Stimulated activated CD8-positive, alpha-beta memory T cell treated with anti-CD3 and anti-CD28 coated beads, Interleukin-2, amount 100 ng/mL, for 48 hours (primary cell): ENCODE measurements at regions not wholly inside any gene's neighbourhood (a gene's known extent, or its start where the extent isn't known, plus 50 kb on each side); places are given as distances from the start of the nearest gene placed in this dataset.

Experiments
- DNase-seq, 2 donors: peaks; one replicate each; pipeline ENCODE4 v3.0.0-alpha.2; 2020; ENCODE audit warnings: low read depth in 2 of 2

- DNase-seq = no peak
Observed at GRCh38 chr14:97850886-97851285, 1053.7 kb downstream of the VRK1 start.

DNA sequence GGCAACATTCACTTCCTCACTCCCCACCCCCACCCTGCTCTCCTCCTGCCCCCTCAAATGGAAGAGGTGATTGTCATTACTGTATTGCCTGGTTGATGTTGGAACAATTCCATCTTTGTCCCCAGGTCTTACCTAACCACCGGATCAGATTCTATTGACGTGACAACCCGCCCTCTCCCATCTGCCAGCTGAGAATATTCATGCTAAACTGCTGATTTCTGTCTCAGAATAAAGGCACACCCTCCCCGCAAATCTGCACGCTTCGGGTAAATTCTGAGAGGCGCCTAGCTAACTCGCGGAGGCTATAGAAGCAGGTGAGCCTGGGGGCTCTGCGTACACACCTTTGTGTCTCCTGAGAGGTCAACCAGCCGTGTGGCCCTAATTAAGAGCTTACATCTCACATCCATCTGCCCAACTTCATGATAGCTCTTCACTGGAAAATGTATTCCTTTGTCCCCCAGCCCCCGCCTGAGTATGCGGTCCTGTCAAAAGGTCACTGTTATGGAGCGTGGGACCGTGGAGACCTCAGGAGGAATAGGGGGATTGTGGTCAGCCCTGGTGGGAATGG, 1054.3 kb downstream of the VRK1 start:
- DNase-seq = no peak

- DNase-seq = no peak
Observed at GRCh38 chr14:97854918-97855317, 1057.7 kb downstream of the VRK1 start.

DNA sequence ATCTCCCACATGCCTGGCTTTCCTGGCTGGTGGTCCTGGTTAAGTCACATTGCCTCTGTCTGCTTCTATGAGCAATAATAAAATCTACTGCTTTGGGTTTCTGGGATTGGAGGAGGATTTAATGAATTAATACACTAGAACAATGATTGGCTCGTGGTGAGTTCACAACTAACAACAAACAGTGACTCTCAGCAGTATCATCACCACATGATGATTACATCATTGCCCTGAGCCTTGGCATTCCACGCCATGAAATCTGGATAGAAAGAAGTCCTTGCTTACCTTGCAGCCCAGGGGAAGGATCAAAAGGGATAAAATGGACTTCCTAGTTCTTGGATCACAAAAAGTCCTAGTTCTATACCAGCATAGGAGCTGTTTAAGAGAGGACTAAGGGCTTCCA, 1069.0 kb downstream of the VRK1 start:
- no peak for DNase-seq

- DNase-seq = no peak
Observed at GRCh38 chr14:97866664-97867063, 1069.5 kb downstream of the VRK1 start.

GRCh38 chr14:97873291-97873690, 1076.1 kb downstream of the VRK1 start:
- no peak for DNase-seq

DNA sequence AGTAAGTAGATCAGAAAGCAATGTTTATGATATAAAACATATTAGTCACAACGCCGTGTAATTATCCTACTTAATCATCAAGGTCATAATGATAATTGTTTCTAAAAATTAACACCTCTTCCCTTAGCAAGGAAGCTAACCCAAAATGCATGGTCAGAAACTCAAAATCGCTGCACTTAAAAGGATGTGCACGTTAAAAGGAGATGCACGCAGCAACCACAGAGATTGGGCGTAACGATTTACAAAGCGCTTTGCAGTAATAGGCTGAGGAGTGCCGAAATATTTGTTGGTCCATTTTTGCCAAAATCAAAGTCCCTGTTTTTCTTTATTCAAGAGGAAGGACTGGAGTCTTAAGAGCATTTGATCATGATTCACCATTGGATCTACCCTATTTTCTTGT, 1077.2 kb downstream of the VRK1 start:
- no peak for DNase-seq

DNA sequence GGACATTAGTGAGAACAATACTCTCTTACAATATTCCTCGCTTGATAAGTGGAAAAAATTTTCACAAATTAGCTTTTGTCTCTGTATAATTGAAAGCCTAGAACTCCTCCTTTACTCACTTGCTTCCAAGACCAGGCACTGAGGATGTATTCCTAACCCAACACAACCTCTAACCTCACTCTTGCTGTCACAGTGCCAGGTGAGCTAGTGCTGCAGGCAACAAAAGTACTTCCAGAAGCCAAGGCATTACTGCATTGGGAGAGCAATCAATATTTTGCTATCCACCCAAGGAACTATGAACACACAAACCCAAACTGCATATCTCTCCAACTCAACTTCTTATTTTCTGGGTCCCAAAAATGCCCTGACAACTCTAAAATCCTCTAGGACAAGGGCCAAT, 1081.0 kb downstream of the VRK1 start:
- DNase-seq = no peak

- DNase-seq = no peak
Observed at GRCh38 chr14:97878727-97879126, 1081.5 kb downstream of the VRK1 start.

GRCh38 chr14:97887690-97888089, 1090.5 kb downstream of the VRK1 start:
- no peak for DNase-seq

GRCh38 chr14:97888331-97888730, 1091.1 kb downstream of the VRK1 start:
- DNase-seq = no peak

- no peak for DNase-seq
Observed at GRCh38 chr14:97891515-97891914, 1094.3 kb downstream of the VRK1 start.

DNA sequence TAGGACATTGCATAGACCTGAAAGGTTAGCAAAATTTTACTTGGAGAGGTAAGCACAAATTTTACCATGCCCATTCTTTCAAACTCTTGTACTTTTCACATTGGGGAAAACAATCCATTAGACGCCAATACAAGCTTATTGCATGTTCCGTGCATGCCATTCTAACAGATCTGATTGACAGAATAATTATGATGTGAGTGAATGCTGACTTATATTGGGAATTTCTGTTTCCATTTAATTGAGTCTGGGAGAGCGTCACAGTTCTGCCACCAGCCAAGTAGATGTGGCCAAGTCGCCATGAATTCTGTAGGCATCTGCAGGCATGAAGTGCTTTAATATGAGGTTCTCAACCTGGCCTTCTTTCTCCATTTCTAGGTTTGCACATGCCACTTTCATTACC, 1097.4 kb downstream of the VRK1 start:
- no peak for DNase-seq

DNA sequence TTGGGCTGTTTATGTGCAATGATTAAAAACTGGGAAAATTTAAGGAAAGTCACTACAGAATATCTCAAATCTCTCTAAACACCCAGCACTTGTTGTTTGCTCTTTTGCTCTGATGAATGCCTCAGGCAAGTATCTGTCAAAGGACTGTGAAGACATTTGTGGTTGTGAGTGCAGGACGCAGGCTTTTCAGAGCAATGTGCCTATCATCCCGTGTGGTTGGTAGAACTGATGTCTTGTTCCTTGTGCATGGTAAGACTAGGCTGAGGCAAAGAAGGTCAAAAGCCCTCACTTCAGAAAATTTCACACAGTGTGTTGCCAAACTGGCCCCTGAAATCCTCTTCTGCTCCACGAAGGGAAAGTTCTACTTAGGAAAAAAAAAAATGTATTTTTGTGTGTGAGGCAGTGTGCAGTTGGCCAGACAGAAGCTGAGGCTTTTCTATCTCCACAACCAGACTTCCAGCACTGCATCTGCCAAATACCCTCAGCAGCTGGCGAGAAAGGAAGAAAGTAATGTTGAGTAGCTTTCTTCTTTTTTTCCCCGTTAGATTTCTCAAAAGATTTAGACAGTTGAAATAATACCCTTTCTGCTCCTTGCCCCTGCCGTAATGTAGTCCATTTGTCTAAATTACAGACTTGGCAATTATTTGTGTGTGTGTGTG, 1103.1 kb downstream of the VRK1 start:
- DNase-seq = no peak

GRCh38 chr14:97902630-97903029, 1105.4 kb downstream of the VRK1 start:
- DNase-seq = no peak

- DNase-seq = no peak
Observed at GRCh38 chr14:97903821-97904220, 1106.6 kb downstream of the VRK1 start.

DNA sequence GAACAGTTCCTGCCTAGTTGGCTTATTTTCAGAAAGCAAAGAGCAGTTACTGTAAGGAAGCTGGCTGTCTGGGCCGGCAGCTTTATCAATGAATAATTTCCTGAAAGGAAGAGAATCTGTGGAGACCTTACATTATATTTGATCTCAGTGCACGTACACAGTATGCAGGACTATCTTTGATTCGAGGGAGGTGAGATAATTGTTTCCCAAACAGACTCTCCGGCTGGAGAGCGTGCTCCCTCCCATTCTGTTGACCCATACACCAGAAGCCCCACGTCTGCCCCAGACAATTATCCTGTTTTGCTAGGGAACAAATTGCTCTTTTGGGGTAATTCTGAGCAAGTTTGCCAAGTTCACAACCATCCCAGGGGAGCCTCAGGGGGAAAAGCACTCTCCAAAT, 1115.0 kb downstream of the VRK1 start:
- DNase-seq = no peak

GRCh38 chr14:97916100-97916499, 1118.9 kb downstream of the VRK1 start:
- DNase-seq = no peak

DNA sequence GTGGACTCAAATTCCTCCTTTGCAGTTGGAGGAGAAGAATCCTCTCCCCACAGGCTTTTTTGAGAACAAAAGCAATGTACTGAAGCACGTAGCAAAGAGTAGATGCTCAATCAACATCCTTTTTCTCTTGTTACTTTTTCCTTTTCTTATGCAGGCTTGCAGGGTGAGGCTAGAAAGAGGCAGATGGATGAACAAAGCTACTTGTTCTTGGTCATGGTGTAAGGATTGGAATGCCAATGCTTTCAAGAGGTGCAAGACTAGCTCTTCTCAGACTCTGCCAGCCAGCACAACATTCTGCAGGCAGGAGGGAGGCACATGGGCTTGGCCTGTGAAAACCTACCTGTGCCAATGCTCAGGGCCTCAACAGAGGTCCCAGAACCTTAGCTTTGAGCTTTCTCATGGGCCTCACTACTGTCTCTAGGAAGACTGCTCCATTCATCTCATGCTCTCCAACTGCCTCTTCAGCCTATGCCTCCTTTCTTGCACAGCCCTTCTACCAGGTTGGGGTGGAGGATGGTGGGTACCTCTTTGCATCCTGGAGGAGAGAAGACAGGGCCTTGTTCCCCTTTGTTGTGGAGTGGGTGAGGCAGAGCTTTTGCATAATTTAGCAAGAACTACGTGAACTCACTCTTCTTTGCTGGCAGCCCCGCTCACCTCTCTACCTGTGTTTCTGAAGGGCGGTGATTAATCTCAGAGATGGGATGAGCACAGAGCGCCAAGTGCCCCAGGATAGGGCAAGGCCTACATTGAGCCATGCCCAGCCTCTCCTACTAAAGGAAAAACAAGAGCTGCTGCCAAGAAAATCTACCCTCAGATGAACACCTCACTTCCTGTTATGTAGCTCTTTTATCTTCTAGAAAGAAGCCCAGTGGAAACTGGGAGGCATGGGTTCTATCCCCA, 1119.7 kb downstream of the VRK1 start:
- no peak for DNase-seq

DNA sequence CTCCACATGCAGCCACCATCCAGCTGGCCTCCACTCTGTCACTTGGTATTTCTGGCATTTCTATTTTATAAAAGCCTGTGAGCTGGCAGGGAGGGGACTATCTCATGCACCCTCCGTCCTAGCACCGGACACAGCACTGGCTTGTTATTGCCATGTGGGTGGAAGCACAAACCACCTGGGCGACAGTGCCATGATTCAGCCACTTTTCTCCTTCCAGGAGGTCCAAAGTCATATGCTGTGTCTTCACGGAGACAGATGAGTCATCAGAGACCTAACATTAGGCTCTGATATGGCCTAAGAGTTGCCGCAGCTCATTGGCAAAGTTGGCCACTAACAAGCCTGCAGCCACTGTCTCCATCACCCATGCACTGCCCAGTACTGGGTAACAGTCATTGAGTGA, 1123.0 kb downstream of the VRK1 start:
- no peak for DNase-seq

DNA sequence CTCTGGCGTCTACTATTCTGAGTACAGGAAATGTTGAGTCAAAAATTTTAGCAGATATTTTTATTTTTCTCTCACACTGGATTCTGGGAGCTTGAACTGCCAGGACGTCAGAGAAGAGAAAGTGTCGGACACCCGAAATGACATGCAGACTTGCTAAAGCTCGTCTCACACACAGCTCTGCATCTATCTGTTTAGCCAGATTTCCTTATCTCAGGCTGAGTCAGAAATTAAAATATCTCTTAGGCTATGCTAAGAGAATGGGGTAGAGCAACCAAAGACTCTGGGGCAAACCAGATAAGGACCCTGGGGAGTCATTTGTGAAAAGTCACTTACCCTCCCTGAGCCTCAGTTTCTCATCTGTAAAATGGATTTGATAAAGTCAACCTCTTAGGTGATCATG, 1124.1 kb downstream of the VRK1 start:
- DNase-seq = no peak

DNA sequence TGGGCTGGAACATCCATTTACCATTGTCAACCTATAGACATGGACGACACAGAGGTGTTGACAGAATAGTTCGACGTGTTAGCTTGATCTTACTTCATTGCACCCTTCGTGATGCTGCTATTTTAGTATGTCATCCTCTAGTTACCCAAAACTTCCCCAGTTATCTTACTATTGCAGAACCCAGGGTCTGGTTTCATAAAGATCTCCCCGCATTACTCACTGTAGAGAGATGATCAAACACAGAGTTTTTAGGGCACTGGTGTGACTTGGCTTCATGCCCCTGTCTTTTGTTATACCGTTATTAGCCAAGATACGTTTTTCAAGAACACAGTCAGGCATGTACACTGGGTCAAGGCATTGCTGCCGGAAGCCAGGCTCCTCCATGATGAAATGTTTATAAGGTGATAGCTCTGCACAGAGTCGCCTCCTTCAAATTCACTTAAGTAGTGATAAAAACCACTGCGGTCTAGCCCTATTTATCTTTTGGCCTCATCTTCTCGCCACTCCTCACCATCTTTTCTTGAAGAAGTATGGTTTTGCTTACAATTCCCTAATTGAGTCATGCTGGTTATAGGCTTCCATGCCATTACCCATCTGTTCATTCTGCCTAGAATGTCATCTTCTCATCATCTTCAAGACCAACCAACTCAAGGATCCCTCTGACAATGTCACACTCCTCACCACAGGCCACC, 1127.9 kb downstream of the VRK1 start:
- no peak for DNase-seq
